ENCODE measurements at regions not wholly inside any gene's neighbourhood (a gene's known extent, or its start where the extent isn't known, plus 50 kb on each side); places are given as distances from the start of the nearest gene placed in this dataset.

DNA sequence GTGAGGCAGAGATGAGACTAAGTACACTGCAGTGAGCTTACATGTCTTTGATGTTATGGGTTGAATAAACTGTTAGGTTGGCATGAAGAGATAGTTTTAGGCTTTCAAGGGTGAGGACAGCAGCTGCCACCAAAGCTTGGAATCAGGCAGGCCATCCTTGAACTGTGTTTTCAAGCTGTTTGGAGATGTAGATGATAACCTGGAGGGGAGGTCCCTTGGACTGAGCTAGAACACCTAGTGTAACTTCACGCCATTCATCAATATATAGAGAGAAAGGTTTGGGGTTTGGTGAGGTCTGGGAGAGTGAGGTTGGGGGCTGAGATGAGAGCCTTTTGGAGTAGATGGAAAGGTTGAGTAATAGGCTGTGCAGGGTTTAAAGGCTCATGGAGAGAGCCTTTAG, 2447.0 kb downstream of the TP53TG3F start:
- H3K9me2 ChIP-seq (replicated peaks; ENCODE audit: control insufficient read depth, low read length) = no peaks in the 10 kb centered on the region
- H3F3A ChIP-seq (ENCODE audit: control insufficient read depth, insufficient read depth) = no peaks in the 10 kb centered on the region
- H3K4me3 ChIP-seq (ENCODE audit: low read length) = no peak overlapping the region
- no peaks in the 10 kb centered on the region for H3K4me1 ChIP-seq (ENCODE audit: control insufficient read depth, low read length)
- H3K36me3 ChIP-seq (ENCODE audit: control insufficient read depth, low read length) = no peaks in the 10 kb centered on the region
- no peak for TF ChIP-seq EZH2phosphoT487 (IDR thresholded peaks at IDR 0.05; ENCODE audit: borderline replicate concordance, low read length)
- TF ChIP-seq, protein P1, sequence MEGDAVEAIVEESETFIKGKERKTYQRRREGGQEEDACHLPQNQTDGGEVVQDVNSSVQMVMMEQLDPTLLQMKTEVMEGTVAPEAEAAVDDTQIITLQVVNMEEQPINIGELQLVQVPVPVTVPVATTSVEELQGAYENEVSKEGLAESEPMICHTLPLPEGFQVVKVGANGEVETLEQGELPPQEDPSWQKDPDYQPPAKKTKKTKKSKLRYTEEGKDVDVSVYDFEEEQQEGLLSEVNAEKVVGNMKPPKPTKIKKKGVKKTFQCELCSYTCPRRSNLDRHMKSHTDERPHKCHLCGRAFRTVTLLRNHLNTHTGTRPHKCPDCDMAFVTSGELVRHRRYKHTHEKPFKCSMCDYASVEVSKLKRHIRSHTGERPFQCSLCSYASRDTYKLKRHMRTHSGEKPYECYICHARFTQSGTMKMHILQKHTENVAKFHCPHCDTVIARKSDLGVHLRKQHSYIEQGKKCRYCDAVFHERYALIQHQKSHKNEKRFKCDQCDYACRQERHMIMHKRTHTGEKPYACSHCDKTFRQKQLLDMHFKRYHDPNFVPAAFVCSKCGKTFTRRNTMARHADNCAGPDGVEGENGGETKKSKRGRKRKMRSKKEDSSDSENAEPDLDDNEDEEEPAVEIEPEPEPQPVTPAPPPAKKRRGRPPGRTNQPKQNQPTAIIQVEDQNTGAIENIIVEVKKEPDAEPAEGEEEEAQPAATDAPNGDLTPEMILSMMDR (IDR thresholded peaks at IDR 0.05; ENCODE audit: low read depth, low read length, poor library complexity, severe bottlenecking) = no peak
- H3K79me2 ChIP-seq (ENCODE audit: control insufficient read depth, low read length) = no peaks in the 10 kb centered on the region
- H4K20me1 ChIP-seq (ENCODE audit: control insufficient read depth, insufficient read depth, low read depth, low read length) = no peaks in the 10 kb centered on the region
- no peak overlapping the region for H3K4me2 ChIP-seq (ENCODE audit: low read length)
- H3K27ac ChIP-seq (ENCODE audit: low read depth, low read length) = no peak overlapping the region
- H3K27me3 ChIP-seq (ENCODE audit: control insufficient read depth, low read length) = no peaks in the 10 kb centered on the region
- H3K9me3 ChIP-seq (ENCODE audit: control insufficient read depth, insufficient read depth, low read length) = peaks cover 3% of the 10 kb centered on the region; the same call in 1 of the 2 replicates

DNA sequence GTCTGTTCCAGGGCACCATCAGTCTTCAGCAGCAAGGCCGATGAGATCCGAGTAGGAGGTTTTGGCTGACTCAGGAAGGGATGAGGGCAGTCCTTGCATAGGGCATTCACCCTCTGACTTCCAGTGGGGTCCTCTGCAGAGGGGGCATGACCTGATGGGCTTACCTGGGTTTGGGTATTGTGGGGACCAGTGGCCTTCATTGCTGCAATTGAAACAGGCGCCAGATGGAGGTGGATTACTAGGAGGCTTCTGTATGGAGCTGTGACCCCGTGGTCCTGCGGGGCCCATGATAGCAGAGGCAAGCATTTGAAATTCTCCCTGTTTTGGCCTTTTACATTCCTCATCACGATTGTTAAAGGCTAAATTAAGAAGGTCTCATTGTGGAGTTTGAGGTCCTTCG, 2448.7 kb downstream of the TP53TG3F start:
- Histone ChIP-seq H4K20me1 (ENCODE audit: control insufficient read depth, insufficient read depth, low read depth, low read length) (no peaks in the 10 kb centered on the region), H3K27me3 (ENCODE audit: control insufficient read depth, low read length) (no peaks in the 10 kb centered on the region), H3K9me3 (ENCODE audit: control insufficient read depth, insufficient read depth, low read length) (peaks cover 3% of the 10 kb centered on the region; the same call in 1 of the 2 replicates), H3K4me3 (ENCODE audit: low read length) (no peak overlapping the region), H3K4me2 (ENCODE audit: low read length) (no peak overlapping the region), H3K9me2 (replicated peaks; ENCODE audit: control insufficient read depth, low read length) (no peaks in the 10 kb centered on the region), H3K4me1 (ENCODE audit: control insufficient read depth, low read length) (no peaks in the 10 kb centered on the region), H3K36me3 (ENCODE audit: control insufficient read depth, low read length) (no peaks in the 10 kb centered on the region), H3F3A (ENCODE audit: control insufficient read depth, insufficient read depth) (no peaks in the 10 kb centered on the region), H3K27ac (ENCODE audit: low read depth, low read length) (no peak overlapping the region), H3K79me2 (ENCODE audit: control insufficient read depth, low read length) (no peaks in the 10 kb centered on the region)
- no peak for TF ChIP-seq EZH2phosphoT487 (IDR thresholded peaks at IDR 0.05; ENCODE audit: borderline replicate concordance, low read length)
- TF ChIP-seq, protein P1 (IDR thresholded peaks at IDR 0.05; ENCODE audit: low read depth, low read length, poor library complexity, severe bottlenecking) = no peak

DNA sequence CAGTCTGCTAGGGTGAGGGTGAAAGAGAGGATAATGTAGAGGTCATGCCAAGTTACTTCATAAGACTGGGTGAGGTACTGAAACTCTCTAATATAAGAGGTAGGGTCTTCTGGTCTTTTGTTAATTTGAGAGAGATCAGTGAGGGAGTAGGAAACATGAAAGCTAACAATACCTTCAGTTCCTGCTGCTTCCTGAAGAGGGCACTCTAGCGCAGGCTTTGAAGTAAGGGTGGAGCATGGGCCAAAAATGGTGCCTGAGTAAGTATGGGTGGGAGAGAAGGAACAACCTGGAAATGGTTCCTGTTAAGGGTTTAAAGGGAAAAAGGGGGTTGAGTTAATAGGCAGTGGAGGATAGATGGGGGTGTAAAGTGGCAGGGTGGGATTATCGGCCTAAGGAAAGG, 2449.5 kb downstream of the TP53TG3F start:
- Histone ChIP-seq H4K20me1 (ENCODE audit: control insufficient read depth, insufficient read depth, low read depth, low read length) (no peaks in the 10 kb centered on the region), H3K9me2 (replicated peaks; ENCODE audit: control insufficient read depth, low read length) (no peaks in the 10 kb centered on the region), H3K79me2 (ENCODE audit: control insufficient read depth, low read length) (no peaks in the 10 kb centered on the region), H3F3A (ENCODE audit: control insufficient read depth, insufficient read depth) (no peaks in the 10 kb centered on the region), H3K4me3 (ENCODE audit: low read length) (no peak overlapping the region), H3K4me1 (ENCODE audit: control insufficient read depth, low read length) (no peaks in the 10 kb centered on the region), H3K9me3 (ENCODE audit: control insufficient read depth, insufficient read depth, low read length) (peaks cover 3% of the 10 kb centered on the region; the same call in 1 of the 2 replicates), H3K4me2 (ENCODE audit: low read length) (no peak overlapping the region), H3K27me3 (ENCODE audit: control insufficient read depth, low read length) (no peaks in the 10 kb centered on the region), H3K27ac (ENCODE audit: low read depth, low read length) (no peak overlapping the region), H3K36me3 (ENCODE audit: control insufficient read depth, low read length) (no peaks in the 10 kb centered on the region)
- TF ChIP-seq EZH2phosphoT487 (IDR thresholded peaks at IDR 0.05; ENCODE audit: borderline replicate concordance, low read length) = no peak
- TF ChIP-seq, protein P1 (IDR thresholded peaks at IDR 0.05; ENCODE audit: low read depth, low read length, poor library complexity, severe bottlenecking) = peak; percentile 84

All from DOHH2 (cell line).